ENCODE measurements at regions not wholly inside any gene's neighbourhood (a gene's known extent, or its start where the extent isn't known, plus 50 kb on each side); places are given as distances from the start of the nearest gene placed in this dataset.

DNA sequence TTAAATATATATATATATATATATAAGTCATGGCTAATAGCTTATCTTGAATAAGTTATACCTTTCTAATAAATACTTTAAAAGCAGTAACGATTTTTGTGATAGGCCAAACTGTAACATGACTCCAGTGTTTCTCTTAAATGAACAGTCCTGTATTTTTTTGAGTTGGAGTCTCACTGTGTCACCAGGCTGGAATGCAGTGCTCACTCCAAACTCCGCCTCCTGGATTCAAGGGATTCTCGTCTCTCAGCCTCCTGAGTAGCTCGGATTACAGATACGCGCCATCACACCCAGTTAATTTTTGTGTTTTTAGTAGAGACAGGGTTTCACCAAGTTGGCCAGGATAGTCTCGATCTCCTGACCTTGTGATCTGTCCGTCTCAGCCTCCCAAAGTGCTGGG, 814.2 kb upstream of the SLITRK5 start:
- Histone ChIP-seq H3K4me1 (ENCODE audit: insufficient read depth, low read length) (no peaks in the 10 kb centered on the region), H3K9me3 (ENCODE audit: low read length) (no peaks in the 10 kb centered on the region), H3K36me3 (ENCODE audit: insufficient read depth, low read length) (no peaks in the 10 kb centered on the region), H2AFZ (ENCODE audit: low read depth, low read length) (no peak overlapping the region), H3K27me3 (ENCODE audit: insufficient read depth, low read length) (no peaks in the 10 kb centered on the region), H3K4me3 (ENCODE audit: low read length) (no peak overlapping the region)

DNA sequence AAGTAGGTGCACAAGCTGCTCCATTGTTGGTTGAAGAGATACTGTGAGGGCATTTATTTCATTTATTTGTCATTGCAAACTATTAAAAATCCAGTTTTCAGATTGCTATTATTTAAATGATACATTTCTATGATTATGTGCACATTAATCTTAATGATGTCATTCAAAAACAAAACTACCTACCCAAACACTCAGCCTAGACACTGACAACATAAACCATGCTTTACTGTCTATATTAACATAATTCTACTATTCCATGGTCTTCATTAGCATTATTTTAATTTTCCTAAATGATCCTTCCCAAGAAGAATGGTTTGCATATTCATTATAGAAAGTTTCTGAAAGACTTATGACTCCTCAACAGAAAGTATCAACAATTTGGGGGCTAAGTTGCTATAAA, 813.0 kb upstream of the SLITRK5 start:
- H3K36me3 ChIP-seq (ENCODE audit: insufficient read depth, low read length): no peaks in the 10 kb centered on the region
- no peaks in the 10 kb centered on the region for H3K4me1 ChIP-seq (ENCODE audit: insufficient read depth, low read length)
- no peaks in the 10 kb centered on the region for H3K9me3 ChIP-seq (ENCODE audit: low read length)
- H3K4me3 ChIP-seq (ENCODE audit: low read length): no peak overlapping the region
- H3K27me3 ChIP-seq (ENCODE audit: insufficient read depth, low read length): no peaks in the 10 kb centered on the region
- no peak overlapping the region for H2AFZ ChIP-seq (ENCODE audit: low read depth, low read length)

DNA sequence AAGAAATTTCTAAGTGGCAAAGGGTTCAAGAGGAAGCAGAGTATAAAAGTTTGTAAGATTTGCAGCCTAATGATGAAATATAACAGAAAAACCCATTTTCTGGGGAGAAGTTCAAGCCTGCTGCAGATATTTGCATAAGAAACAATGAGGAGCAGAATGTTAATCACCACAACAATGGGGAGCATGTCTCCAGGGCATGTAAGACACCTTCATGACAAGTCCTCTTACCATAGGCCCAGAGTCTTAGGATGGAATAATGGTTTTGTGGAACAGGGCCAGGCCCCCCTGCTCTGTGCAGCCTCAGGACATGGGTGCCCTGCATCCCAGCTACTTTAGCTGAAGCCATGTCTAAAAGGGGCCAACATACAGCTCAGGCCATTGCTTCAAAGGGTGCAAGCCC, 809.0 kb upstream of the SLITRK5 start:
- Histone ChIP-seq H3K36me3 (ENCODE audit: insufficient read depth, low read length) (no peaks in the 10 kb centered on the region), H3K4me3 (ENCODE audit: low read length) (no peak overlapping the region), H3K27me3 (ENCODE audit: insufficient read depth, low read length) (no peaks in the 10 kb centered on the region), H3K9me3 (ENCODE audit: low read length) (no peaks in the 10 kb centered on the region), H3K4me1 (ENCODE audit: insufficient read depth, low read length) (no peaks in the 10 kb centered on the region), H2AFZ (ENCODE audit: low read depth, low read length) (no peak overlapping the region)

DNA sequence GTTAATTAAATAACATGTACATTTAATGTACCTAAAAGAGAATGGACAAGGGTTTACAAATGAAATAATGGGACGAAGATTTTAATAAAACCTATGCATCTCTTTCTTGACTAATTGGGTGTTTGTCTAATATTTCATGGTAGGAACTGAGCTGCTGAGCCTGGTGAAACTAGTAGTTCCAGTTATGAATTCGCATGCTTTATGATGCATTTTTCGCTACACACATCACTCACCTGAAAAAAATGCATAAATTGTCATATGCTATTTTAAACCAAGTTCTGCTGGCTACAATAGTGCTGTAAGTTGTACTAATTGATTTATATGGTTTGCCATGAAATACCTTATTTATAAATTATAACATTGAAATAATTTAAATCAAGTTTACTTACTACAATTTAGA, 806.8 kb upstream of the SLITRK5 start:
- no peak overlapping the region for H3K4me3 ChIP-seq (ENCODE audit: low read length)
- H2AFZ ChIP-seq (ENCODE audit: low read depth, low read length): no peak overlapping the region
- H3K36me3 ChIP-seq (ENCODE audit: insufficient read depth, low read length): no peaks in the 10 kb centered on the region
- H3K9me3 ChIP-seq (ENCODE audit: low read length): no peaks in the 10 kb centered on the region
- H3K27me3 ChIP-seq (ENCODE audit: insufficient read depth, low read length): no peaks in the 10 kb centered on the region
- peaks cover 4% of the 10 kb centered on the region for H3K4me1 ChIP-seq (ENCODE audit: insufficient read depth, low read length)

DNA sequence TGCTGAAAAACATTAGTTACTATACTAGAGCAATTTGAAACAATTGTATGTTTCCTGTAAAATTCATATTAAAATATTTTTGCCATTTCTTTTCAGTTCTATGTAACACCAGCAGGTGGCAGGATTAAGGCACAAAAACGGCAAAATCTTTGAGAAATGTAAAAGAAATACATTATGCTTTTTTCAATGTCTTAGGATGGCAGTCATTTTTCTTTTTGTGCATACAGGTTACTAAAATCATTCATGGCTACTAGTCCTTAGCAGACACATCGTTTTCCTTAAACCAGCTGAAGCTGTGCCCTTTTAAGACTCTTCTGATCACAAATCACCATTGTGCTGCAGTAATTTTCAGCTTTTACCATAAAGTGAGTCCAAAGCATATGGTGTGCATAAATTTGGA, 800.7 kb upstream of the SLITRK5 start:
- H3K36me3 ChIP-seq (ENCODE audit: insufficient read depth, low read length): no peaks in the 10 kb centered on the region
- peaks cover 17% of the 10 kb centered on the region for H3K4me1 ChIP-seq (ENCODE audit: insufficient read depth, low read length)
- peak overlapping the region; percentile 65 for H2AFZ ChIP-seq (ENCODE audit: low read depth, low read length)
- no peak overlapping the region for H3K4me3 ChIP-seq (ENCODE audit: low read length)
- H3K9me3 ChIP-seq (ENCODE audit: low read length): no peaks in the 10 kb centered on the region
- H3K27me3 ChIP-seq (ENCODE audit: insufficient read depth, low read length): no peaks in the 10 kb centered on the region

DNA sequence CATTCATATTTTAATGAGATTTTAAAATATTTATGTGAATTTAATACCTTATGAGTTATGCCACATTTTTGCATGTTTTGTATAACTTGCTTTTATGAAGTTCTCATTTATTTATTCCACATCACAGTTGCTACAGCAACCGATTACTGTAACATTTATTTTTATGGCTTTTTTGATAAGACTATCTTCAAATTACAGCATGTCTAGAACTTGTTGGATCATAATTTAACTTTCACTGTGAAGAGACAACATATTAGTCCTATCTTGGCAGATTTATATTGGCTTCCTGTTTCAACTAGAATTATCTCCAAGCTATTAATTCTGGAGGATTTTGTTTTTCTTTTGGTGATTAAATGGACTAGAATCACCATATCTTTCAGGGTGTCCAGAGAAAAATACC, 793.7 kb upstream of the SLITRK5 start:
- H3K9me3 ChIP-seq (ENCODE audit: low read length): peaks cover 2% of the 10 kb centered on the region
- H3K27me3 ChIP-seq (ENCODE audit: insufficient read depth, low read length): no peaks in the 10 kb centered on the region
- peaks cover 2% of the 10 kb centered on the region for H3K4me1 ChIP-seq (ENCODE audit: insufficient read depth, low read length)
- H3K36me3 ChIP-seq (ENCODE audit: insufficient read depth, low read length): no peaks in the 10 kb centered on the region
- H3K4me3 ChIP-seq (ENCODE audit: low read length): no peak overlapping the region
- no peak overlapping the region for H2AFZ ChIP-seq (ENCODE audit: low read depth, low read length)

DNA sequence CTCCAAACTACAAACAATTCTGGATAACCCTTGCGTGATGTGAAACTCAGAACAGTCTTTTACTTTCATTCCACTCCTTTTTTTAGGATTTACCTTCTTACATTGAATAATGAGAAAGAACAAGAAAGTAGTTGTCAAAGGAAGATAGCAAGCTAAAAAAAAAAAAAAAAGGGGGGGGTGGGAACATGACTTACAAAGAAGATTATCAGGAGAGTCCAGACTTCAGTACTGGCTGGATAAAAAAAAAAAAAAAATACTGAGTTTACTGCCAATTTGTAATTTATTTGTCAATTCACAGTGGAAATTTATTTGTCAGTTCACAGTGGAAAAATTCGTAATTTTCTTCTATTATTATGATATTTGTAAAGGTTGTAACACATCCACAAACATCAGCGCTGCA, 792.4 kb upstream of the SLITRK5 start:
- Histone ChIP-seq H2AFZ (ENCODE audit: low read depth, low read length) (no peak overlapping the region), H3K36me3 (ENCODE audit: insufficient read depth, low read length) (no peaks in the 10 kb centered on the region), H3K4me1 (ENCODE audit: insufficient read depth, low read length) (peaks cover 2% of the 10 kb centered on the region), H3K27me3 (ENCODE audit: insufficient read depth, low read length) (no peaks in the 10 kb centered on the region), H3K9me3 (ENCODE audit: low read length) (peaks cover 2% of the 10 kb centered on the region), H3K4me3 (ENCODE audit: low read length) (no peak overlapping the region)

DNA sequence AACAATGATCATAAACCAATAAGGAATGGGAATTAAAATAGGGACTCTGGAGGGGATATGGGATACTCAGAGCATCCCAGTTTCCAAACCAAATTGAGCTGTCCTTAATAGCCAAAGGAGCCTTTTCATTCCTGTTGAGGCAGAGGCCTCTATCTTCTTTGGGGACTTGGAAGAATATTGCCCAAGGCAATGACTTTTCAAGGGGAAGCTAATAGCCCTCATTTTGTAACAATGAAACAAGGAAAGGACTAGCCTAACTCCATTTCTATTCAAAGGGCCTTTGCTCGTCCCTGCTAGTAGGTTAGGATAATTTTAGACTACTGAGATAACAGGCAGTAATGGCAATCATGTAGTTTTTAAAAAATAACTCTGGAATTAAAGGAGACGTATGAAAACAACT, 789.8 kb upstream of the SLITRK5 start:
- H3K27me3 ChIP-seq (ENCODE audit: insufficient read depth, low read length): no peaks in the 10 kb centered on the region
- H3K36me3 ChIP-seq (ENCODE audit: insufficient read depth, low read length): no peaks in the 10 kb centered on the region
- no peak overlapping the region for H2AFZ ChIP-seq (ENCODE audit: low read depth, low read length)
- peaks cover 2% of the 10 kb centered on the region for H3K9me3 ChIP-seq (ENCODE audit: low read length)
- no peak overlapping the region for H3K4me3 ChIP-seq (ENCODE audit: low read length)
- H3K4me1 ChIP-seq (ENCODE audit: insufficient read depth, low read length): peaks cover 2% of the 10 kb centered on the region

DNA sequence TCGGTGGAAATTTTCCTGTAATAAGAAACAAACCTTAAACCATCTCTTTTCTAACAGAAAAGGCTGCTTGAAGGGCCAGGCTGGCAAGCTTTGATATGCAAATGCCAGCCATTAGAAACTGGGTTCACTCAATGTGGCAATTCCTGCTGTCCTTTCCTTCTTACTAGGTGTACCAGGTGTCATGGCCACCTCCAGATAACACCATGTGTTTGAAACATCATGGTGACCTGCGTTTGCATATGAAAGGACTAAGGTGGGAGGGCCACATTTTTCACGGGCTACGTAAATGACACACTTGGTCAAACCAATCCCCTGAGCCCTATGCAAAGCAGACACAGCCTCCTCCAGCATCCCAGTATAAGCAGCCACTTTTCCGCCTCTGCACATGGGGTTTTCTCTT, 789.1 kb upstream of the SLITRK5 start:
- Histone ChIP-seq H2AFZ (ENCODE audit: low read depth, low read length) (no peak overlapping the region), H3K4me3 (ENCODE audit: low read length) (no peak overlapping the region), H3K9me3 (ENCODE audit: low read length) (no peaks in the 10 kb centered on the region), H3K36me3 (ENCODE audit: insufficient read depth, low read length) (no peaks in the 10 kb centered on the region), H3K27me3 (ENCODE audit: insufficient read depth, low read length) (no peaks in the 10 kb centered on the region), H3K4me1 (ENCODE audit: insufficient read depth, low read length) (peaks cover 2% of the 10 kb centered on the region)

DNA sequence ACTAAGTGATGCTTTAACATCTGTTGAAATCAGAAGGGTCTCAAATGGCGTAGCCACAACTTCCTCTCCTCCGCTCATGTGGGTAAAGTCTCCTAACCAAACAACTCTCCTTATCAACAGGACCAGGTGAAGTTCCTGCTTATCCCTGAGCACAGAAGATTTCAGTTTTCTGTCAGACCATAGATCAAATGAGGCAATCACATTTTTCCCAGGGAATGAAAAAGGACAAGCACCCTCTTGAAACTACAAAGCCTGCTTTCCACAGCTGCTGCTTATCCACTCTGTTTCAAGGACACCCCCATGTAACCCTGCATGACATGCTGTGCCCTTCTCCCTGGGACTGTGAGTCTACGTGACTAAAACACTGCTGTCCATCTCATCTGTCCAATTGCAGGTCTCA, 788.3 kb upstream of the SLITRK5 start:
- peaks cover 2% of the 10 kb centered on the region for H3K4me1 ChIP-seq (ENCODE audit: insufficient read depth, low read length)
- no peaks in the 10 kb centered on the region for H3K27me3 ChIP-seq (ENCODE audit: insufficient read depth, low read length)
- H3K9me3 ChIP-seq (ENCODE audit: low read length): no peaks in the 10 kb centered on the region
- no peak overlapping the region for H3K4me3 ChIP-seq (ENCODE audit: low read length)
- H2AFZ ChIP-seq (ENCODE audit: low read depth, low read length): no peak overlapping the region
- no peaks in the 10 kb centered on the region for H3K36me3 ChIP-seq (ENCODE audit: insufficient read depth, low read length)

DNA sequence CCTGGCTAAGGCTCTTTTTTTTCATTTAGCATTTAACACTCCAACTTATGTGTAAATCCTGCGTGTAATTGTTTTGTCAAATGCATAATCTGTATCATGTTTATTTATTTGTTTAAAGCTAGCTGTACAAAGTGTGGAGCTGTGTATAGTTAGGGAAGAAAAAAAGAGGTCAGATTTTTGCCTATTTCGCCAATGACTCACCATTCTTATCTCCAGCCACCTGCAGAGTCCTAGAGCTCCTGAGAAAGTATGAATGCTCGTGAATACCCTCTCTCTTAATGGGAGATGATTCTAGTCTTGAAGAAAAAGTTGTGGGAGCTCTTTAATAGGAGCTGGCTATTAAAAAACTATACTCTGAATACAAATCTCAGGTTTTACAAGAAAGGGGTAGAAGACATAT, 778.8 kb upstream of the SLITRK5 start:
- Histone ChIP-seq H2AFZ (ENCODE audit: low read depth, low read length) (no peak overlapping the region), H3K9me3 (ENCODE audit: low read length) (no peaks in the 10 kb centered on the region), H3K27me3 (ENCODE audit: insufficient read depth, low read length) (no peaks in the 10 kb centered on the region), H3K36me3 (ENCODE audit: insufficient read depth, low read length) (no peaks in the 10 kb centered on the region), H3K4me1 (ENCODE audit: insufficient read depth, low read length) (no peaks in the 10 kb centered on the region), H3K4me3 (ENCODE audit: low read length) (no peak overlapping the region)

DNA sequence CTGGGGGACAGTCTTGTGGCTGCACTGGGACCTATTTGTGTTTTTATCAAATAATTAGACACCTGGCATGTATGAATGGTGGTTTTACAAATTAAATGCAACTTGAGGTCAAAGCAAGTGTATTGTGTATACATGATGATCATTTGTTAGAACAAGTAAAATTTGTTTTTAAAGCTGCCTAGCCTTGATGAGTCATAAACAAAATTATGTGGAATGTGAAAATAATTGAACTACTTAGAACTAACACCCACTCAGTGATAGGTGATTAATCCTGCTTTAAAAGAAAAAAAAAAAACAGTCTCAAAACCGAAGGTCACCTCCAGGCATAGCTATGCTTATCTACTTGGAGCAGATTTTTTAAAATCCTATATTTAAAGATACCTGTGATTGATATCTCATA, 770.3 kb upstream of the SLITRK5 start:
- Histone ChIP-seq H3K4me1 (ENCODE audit: insufficient read depth, low read length) (peaks cover 2% of the 10 kb centered on the region), H3K4me3 (ENCODE audit: low read length) (no peak overlapping the region), H3K27me3 (ENCODE audit: insufficient read depth, low read length) (no peaks in the 10 kb centered on the region), H2AFZ (ENCODE audit: low read depth, low read length) (no peak overlapping the region), H3K9me3 (ENCODE audit: low read length) (no peaks in the 10 kb centered on the region), H3K36me3 (ENCODE audit: insufficient read depth, low read length) (no peaks in the 10 kb centered on the region)

DNA sequence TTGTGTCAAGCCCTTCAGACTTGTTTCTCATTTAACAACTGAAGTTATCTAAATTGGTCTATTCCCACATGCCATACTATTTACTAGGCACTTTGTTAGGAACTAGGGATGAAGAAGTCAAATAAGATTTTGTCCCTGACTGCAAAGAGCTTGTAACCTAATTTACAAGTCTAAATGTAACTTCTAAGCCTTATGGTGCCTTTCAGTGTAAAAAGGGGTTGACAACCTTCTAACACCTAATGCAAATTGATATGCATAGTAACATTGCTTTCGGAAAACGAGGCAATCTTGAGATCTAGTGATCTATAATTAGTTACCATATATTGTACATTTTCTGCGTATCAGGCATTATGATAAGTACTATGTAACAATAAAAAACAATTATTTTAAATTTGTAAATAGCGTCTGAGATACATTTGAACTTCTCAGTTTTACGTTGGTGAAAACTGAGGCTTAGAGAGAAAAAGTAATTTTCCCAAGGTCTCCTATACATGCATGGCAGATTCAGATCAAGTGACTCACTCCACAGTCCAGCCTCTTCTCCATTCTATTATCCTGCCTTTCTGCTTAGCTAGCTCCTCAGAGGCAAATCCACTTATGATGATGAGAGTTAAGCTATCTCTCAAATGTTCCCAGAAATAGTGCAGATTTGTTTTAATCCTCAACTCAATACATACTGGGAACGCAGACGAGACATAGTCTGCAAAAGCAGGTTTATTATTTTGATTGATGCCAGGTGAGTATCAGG, 764.9 kb upstream of the SLITRK5 start:
- H3K36me3 ChIP-seq (ENCODE audit: insufficient read depth, low read length): no peaks in the 10 kb centered on the region
- H3K4me3 ChIP-seq (ENCODE audit: low read length): no peak overlapping the region
- H3K4me1 ChIP-seq (ENCODE audit: insufficient read depth, low read length): peaks cover 8% of the 10 kb centered on the region
- H2AFZ ChIP-seq (ENCODE audit: low read depth, low read length): no peak overlapping the region
- no peaks in the 10 kb centered on the region for H3K27me3 ChIP-seq (ENCODE audit: insufficient read depth, low read length)
- H3K9me3 ChIP-seq (ENCODE audit: low read length): no peaks in the 10 kb centered on the region

DNA sequence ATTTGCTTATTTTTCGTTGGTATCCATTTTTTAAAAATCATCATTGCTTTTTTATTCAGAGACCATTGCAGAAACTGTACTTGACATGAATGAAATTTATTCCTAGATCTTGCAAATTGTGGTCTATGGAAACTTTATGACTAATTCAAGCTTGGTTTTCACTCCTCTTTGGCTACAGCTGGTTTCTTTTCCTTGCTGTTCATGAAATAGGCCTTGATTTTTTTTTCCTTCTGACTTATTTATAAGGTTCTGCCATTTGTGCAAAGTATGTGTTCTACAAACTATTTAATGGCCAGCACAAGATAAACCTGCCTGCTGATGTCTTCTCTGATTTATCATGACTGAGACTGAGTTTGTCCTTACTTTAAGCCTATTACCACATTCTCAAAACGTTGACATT, 764.0 kb upstream of the SLITRK5 start:
- H3K4me1 ChIP-seq (ENCODE audit: insufficient read depth, low read length): peaks cover 8% of the 10 kb centered on the region
- no peaks in the 10 kb centered on the region for H3K27me3 ChIP-seq (ENCODE audit: insufficient read depth, low read length)
- no peaks in the 10 kb centered on the region for H3K36me3 ChIP-seq (ENCODE audit: insufficient read depth, low read length)
- H3K4me3 ChIP-seq (ENCODE audit: low read length): no peak overlapping the region
- H3K9me3 ChIP-seq (ENCODE audit: low read length): no peaks in the 10 kb centered on the region
- peak overlapping the region; percentile 63 for H2AFZ ChIP-seq (ENCODE audit: low read depth, low read length)
